PC-3 (cell line): ENCODE measurements at regions not wholly inside any gene's neighbourhood (a gene's known extent, or its start where the extent isn't known, plus 50 kb on each side); places are given as distances from the start of the nearest gene placed in this dataset.

Experiments
- ATAC-seq: fragments of 200-7000 bp; cut with Tn5 transposase; 2 replicates; pipeline ENCODE4 v1.9.1; 2020; ENCODE audit warnings: mild to moderate bottlenecking, moderate library complexity
- BruUV-seq: library from RNA; stranded (reverse); fragments of 400-500 nt; replicated peaks from 2 replicates; lab custom pipeline; 2021; lab: Mats Ljungman, UMichigan
- CTCF ChIA-PET: fragments of 300-600 bp; sonication (Branson Sonifier 250); formaldehyde crosslinking; loops from one replicate; lab custom pipeline; 2022; ENCODE audit warnings: antibody characterized with exemption; lab: Charles Lee
- POLR2A ChIA-PET: fragments of 300-600 bp; sonication (Branson Sonifier 250); formaldehyde crosslinking; loops from one replicate; lab custom pipeline; 2022; ENCODE audit warnings: antibody characterized with exemption; ENCODE audit not compliant: unreplicated experiment; lab: Charles Lee
- DNase-seq: peaks from one replicate; pipeline ENCODE4 v3.0.0-alpha.2; 2015
- H2AFZ ChIP-seq: fragments of 300-600 bp; sonication (generic); 2 replicates; pipeline ENCODE4 v1.6.0; 2016; ENCODE audit warnings: antibody characterized with exemption, low read length
- H3F3A ChIP-seq: fragments of 300-600 bp; sonication (generic); one replicate; pipeline ENCODE4 v1.6.0; 2017; ENCODE audit warnings: antibody characterized with exemption, low read length, control low read depth, mild to moderate bottlenecking; ENCODE audit not compliant: unreplicated experiment
- H3K27ac ChIP-seq: fragments of 300-600 bp; sonication (generic); 2 replicates; pipeline ENCODE4 v1.5.1; 2016; ENCODE audit warnings: mild to moderate bottlenecking, low read length
- H3K27me3 ChIP-seq: fragments of 300-600 bp; sonication (generic); 2 replicates; pipeline ENCODE4 v1.6.1; 2016; ENCODE audit warnings: low read length, mixed read lengths
- H3K36me3 ChIP-seq: fragments of 300-600 bp; sonication (generic); 2 replicates; pipeline ENCODE4 v1.6.1; 2016; ENCODE audit warnings: low read depth, mixed run types, low read length, mixed read lengths
- H3K4me1 ChIP-seq: fragments of 300-600 bp; sonication (generic); 2 replicates; pipeline ENCODE4 v1.5.1; 2016; ENCODE audit warnings: low read length; ENCODE audit not compliant: insufficient read depth
- H3K4me2 ChIP-seq: fragments of 300-600 bp; sonication (generic); 2 replicates; pipeline ENCODE4 v1.6.0; 2016; ENCODE audit warnings: low read length
- H3K4me3 ChIP-seq: fragments of 300-600 bp; sonication (generic); 2 replicates; pipeline ENCODE4 v1.5.1; 2016; ENCODE audit warnings: mild to moderate bottlenecking, low read length, mixed read lengths
- H3K79me2 ChIP-seq: fragments of 300-600 bp; sonication (generic); 2 replicates; pipeline ENCODE4 v1.6.1; 2017; ENCODE audit warnings: low read length, mixed read lengths
- H3K9ac ChIP-seq: fragments of 300-600 bp; sonication (generic); 2 replicates; pipeline ENCODE4 v1.6.0; 2016; ENCODE audit warnings: mild to moderate bottlenecking, low read length
- H3K9me2 ChIP-seq: fragments of 300-600 bp; sonication (generic); replicated peaks from 2 replicates; pipeline ENCODE4 v1.6.1; 2016; ENCODE audit warnings: mixed run types, low read length, mixed read lengths
- H3K9me3 ChIP-seq: fragments of 300-600 bp; sonication (generic); 2 replicates; pipeline ENCODE4 v1.6.1; 2016; ENCODE audit warnings: low read length, mixed read lengths
- H4K20me1 ChIP-seq: fragments of 300-600 bp; sonication (generic); 2 replicates; pipeline ENCODE4 v1.6.1; 2016; ENCODE audit warnings: low read length, mixed read lengths
- CTCF ChIP-seq: fragments of 300-600 bp; sonication (generic); conservative IDR thresholded peaks from 2 replicates; pipeline ENCODE4 v1.5.1; 2017; ENCODE audit warnings: antibody characterized with exemption, low read depth, mild to moderate bottlenecking, low read length
- EZH2 ChIP-seq: fragments of 300-600 bp; sonication (generic); IDR thresholded peaks from one replicate; pipeline ENCODE4 v1.6.1; 2017; ENCODE audit warnings: antibody characterized with exemption, mild to moderate bottlenecking, low read length; ENCODE audit not compliant: unreplicated experiment
- EZH2phosphoT487 ChIP-seq: fragments of 300-600 bp; sonication (generic); IDR thresholded peaks from 2 replicates; pipeline ENCODE4 v1.6.1; 2018; ENCODE audit warnings: mild to moderate bottlenecking, antibody characterized with exemption, low read length, borderline replicate concordance
- intact Hi-C: fragments of 100-400 bp; cut with micrococcal nuclease; formaldehyde crosslinking; loops from 2 replicates; pipeline ENCODE4 v1.9.0; 2023

GRCh38 chr17:56681561-56682266, 88.2 kb downstream of the NOG start:
- peaks cover 59% of the 10 kb centered on the region for H3K4me1 ChIP-seq

GRCh38 chr17:56688151-56688550, 94.7 kb downstream of the NOG start:
- H3K4me1 ChIP-seq: no peaks in the 10 kb centered on the region
- BruUV-seq: no TSS peak
- no peak overlapping the region for H2AFZ ChIP-seq
- no peak for DNase-seq
- no peak for ATAC-seq
- ChIA-PET CTCF (no interaction called here), POLR2A (no interaction called here)
- no peaks in the 10 kb centered on the region for H4K20me1 ChIP-seq
- no peak overlapping the region for H3K27ac ChIP-seq
- no peak overlapping the region for H3K9ac ChIP-seq
- H3K4me3 ChIP-seq: no peak overlapping the region
- H3K36me3 ChIP-seq: no peaks in the 10 kb centered on the region
- H3K9me2 ChIP-seq: no peaks in the 10 kb centered on the region
- H3K79me2 ChIP-seq: no peaks in the 10 kb centered on the region
- H3K27me3 ChIP-seq: no peaks in the 10 kb centered on the region
- no peak overlapping the region for H3K4me2 ChIP-seq
- H3K9me3 ChIP-seq: no peaks in the 10 kb centered on the region
- no peaks in the 10 kb centered on the region for H3F3A ChIP-seq
- intact Hi-C loops: no loop called here
- TF ChIP-seq EZH2phosphoT487: no peak
- no peak for TF ChIP-seq EZH2

More at GRCh38 chr17:56681561-56682266, 88.2 kb downstream of the NOG start:
- H3F3A ChIP-seq: no peaks in the 10 kb centered on the region
- no peak overlapping the region for H2AFZ ChIP-seq
- no peaks in the 10 kb centered on the region for H4K20me1 ChIP-seq
- no peak overlapping the region for H3K4me3 ChIP-seq
- DNase-seq (peak; percentile 90), ATAC-seq (peak; percentile 59)
- peak overlapping the region; percentile 61 for H3K27ac ChIP-seq
- no peaks in the 10 kb centered on the region for H3K36me3 ChIP-seq
- H3K4me2 ChIP-seq: peak overlapping the region; percentile 39
- no peak overlapping the region; the same call in 1 of the 2 replicates for H3K9ac ChIP-seq
- BruUV-seq: TSS peak; percentile 84
- no peaks in the 10 kb centered on the region for H3K27me3 ChIP-seq
- TF ChIP-seq CTCF (no peak), EZH2phosphoT487 (no peak), EZH2 (no peak)
- H3K9me2 ChIP-seq: no peaks in the 10 kb centered on the region
- no peaks in the 10 kb centered on the region for H3K9me3 ChIP-seq
- no peaks in the 10 kb centered on the region for H3K79me2 ChIP-seq
- CTCF ChIA-PET: interaction anchor here (0.6 to 1.1 kb wide), 2 partner anchors 34 to 86 kb away, joined by 3 to 6 read pairs; no protein-coding TSS in a partner anchor
- POLR2A ChIA-PET: interaction anchor here (0.6 to 1.0 kb wide), 3 partner anchors 17 to 91 kb away, joined by 3 to 8 read pairs (median 4); no protein-coding TSS in a partner anchor
- intact Hi-C loops: loop anchor here (1.0 kb wide), 1 partner anchor 18 kb away; no protein-coding TSS in a partner anchor

- Histone ChIP-seq H2AFZ (no peak overlapping the region), H3K79me2 (no peaks in the 10 kb centered on the region), H3K9ac (no peak overlapping the region), H3K36me3 (no peaks in the 10 kb centered on the region), H3K9me2 (no peaks in the 10 kb centered on the region), H3K4me2 (no peak overlapping the region), H3K27me3 (no peaks in the 10 kb centered on the region), H3K4me3 (no peak overlapping the region), H3K4me1 (no peaks in the 10 kb centered on the region), H3K9me3 (no peaks in the 10 kb centered on the region), H3K27ac (no peak overlapping the region), H3F3A (no peaks in the 10 kb centered on the region), H4K20me1 (no peaks in the 10 kb centered on the region)
- POLR2A ChIA-PET: interaction anchor here (0.5 kb wide), 1 partner anchor 141 kb away, joined by 3 read pairs; no protein-coding TSS in a partner anchor
- no peak for ATAC-seq
- CTCF ChIA-PET: no interaction called here
- BruUV-seq: no TSS peak
- intact Hi-C loops: no loop called here
- TF ChIP-seq EZH2phosphoT487 (no peak), EZH2 (no peak), CTCF (no peak)
- DNase-seq: no peak
Observed at GRCh38 chr17:56690441-56691291, 97.2 kb downstream of the NOG start.
